IMR-90 (cell line): ENCODE measurements at regions not wholly inside any gene's neighbourhood (a gene's known extent, or its start where the extent isn't known, plus 50 kb on each side); places are given as distances from the start of the nearest gene placed in this dataset.

Experiments
- ATAC-seq: fragments of 200-7000 bp; cut with Tn5 transposase; 2 replicates; pipeline ENCODE4 v1.9.1; 2020; ENCODE audit warnings: low read depth, mild to moderate bottlenecking, moderate library complexity
- BruUV-seq: library from RNA; stranded (reverse); fragments of 400-500 nt; replicated peaks from 2 replicates; lab custom pipeline; 2021; lab: Mats Ljungman, UMichigan
- CTCF ChIA-PET: fragments of 300-600 bp; formaldehyde crosslinking; extraction: SDS; loops from one replicate; lab custom pipeline; 2021; ENCODE audit warnings: antibody characterized with exemption; lab: Yijun Ruan, JAX
- POLR2A ChIA-PET: fragments of 300-600 bp; sonication (Branson Sonifier 250); formaldehyde crosslinking; loops from one replicate; lab custom pipeline; 2022; ENCODE audit warnings: antibody characterized with exemption; ENCODE audit not compliant: unreplicated experiment; lab: Charles Lee
- DNase-seq: peaks from one replicate; pipeline ENCODE4 v3.0.0; 2013
- H2AFZ ChIP-seq: replicated peaks from 2 replicates; pipeline ENCODE3; 2013; ENCODE audit warnings: low read length, mild to moderate bottlenecking; ENCODE audit not compliant: poor library complexity
- H2AK5ac ChIP-seq: 2 replicates; pipeline ENCODE4 v1.6.1; 2013; ENCODE audit warnings: low read depth, low read length, inconsistent platforms
- H2AK9ac ChIP-seq: replicated peaks from 2 replicates; pipeline ENCODE3; 2013; ENCODE audit warnings: mild to moderate bottlenecking, low read depth, low read length, moderate library complexity; ENCODE audit not compliant: poor library complexity
- H2BK120ac ChIP-seq: 2 replicates; pipeline ENCODE4 v1.6.1; 2013; ENCODE audit warnings: low read depth, low read length, inconsistent platforms
- H2BK15ac ChIP-seq: 3 replicates; pipeline ENCODE4 v1.6.1; 2013; ENCODE audit warnings: low read depth, low read length, inconsistent platforms
- H2BK20ac ChIP-seq: 2 replicates; pipeline ENCODE4 v1.6.1; 2013; ENCODE audit warnings: low read depth, mild to moderate bottlenecking, inconsistent platforms, low read length, moderate library complexity
- H2BK5ac ChIP-seq: 2 replicates; pipeline ENCODE4 v1.6.1; 2013; ENCODE audit warnings: mild to moderate bottlenecking, low read depth, low read length, inconsistent platforms; ENCODE audit not compliant: poor library complexity, severe bottlenecking
- H3K14ac ChIP-seq: replicated peaks from 2 replicates; pipeline ENCODE4 v1.6.1; 2013; ENCODE audit warnings: low read depth, low read length, inconsistent platforms
- H3K18ac ChIP-seq: 2 replicates; pipeline ENCODE4 v1.6.1; 2013; ENCODE audit warnings: low read depth, low read length, control low read depth
- H3K23ac ChIP-seq: 2 replicates; pipeline ENCODE4 v1.6.1; 2013; ENCODE audit warnings: low read depth, low read length, inconsistent platforms
- H3K27ac ChIP-seq: 2 replicates; pipeline ENCODE4 v1.5.1; 2013; ENCODE audit warnings: mild to moderate bottlenecking, control low read depth, low read length; ENCODE audit not compliant: insufficient read depth
- H3K27me3 ChIP-seq: 2 replicates; pipeline ENCODE4 v1.6.1; 2013; ENCODE audit warnings: low read length; ENCODE audit not compliant: control insufficient read depth, insufficient read depth
- H3K36me3 ChIP-seq: 2 replicates; pipeline ENCODE4 v1.6.1; 2013; ENCODE audit warnings: low read length, mixed read lengths; ENCODE audit not compliant: control insufficient read depth, insufficient read depth
- H3K4ac ChIP-seq: 2 replicates; pipeline ENCODE4 v1.6.1; 2013; ENCODE audit warnings: low read depth, low read length, inconsistent platforms
- H3K4me1 ChIP-seq: 2 replicates; pipeline ENCODE4 v1.6.1; 2013; ENCODE audit warnings: low read length, mixed read lengths; ENCODE audit not compliant: control insufficient read depth, insufficient read depth
- H3K4me2 ChIP-seq: 2 replicates; pipeline ENCODE4 v1.6.1; 2013; ENCODE audit warnings: low read depth, mild to moderate bottlenecking, control low read depth, low read length, moderate library complexity
- H3K4me3 ChIP-seq: 2 replicates; pipeline ENCODE4 v1.5.1; 2013; ENCODE audit warnings: low read depth, mild to moderate bottlenecking, control low read depth, low read length, moderate library complexity; ENCODE audit not compliant: insufficient read depth
- H3K56ac ChIP-seq: 2 replicates; pipeline ENCODE4 v1.6.1; 2013; ENCODE audit warnings: low read length, inconsistent platforms; ENCODE audit not compliant: insufficient read depth; ENCODE audit errors: extremely low read depth
- H3K79me1 ChIP-seq, 2 experiments: 2 replicates each; pipeline ENCODE4 v1.6.1; 2013; ENCODE audit warnings: low read length in 2 of 2, inconsistent platforms in 1 of 2, low read depth in 1 of 2
- H3K9ac ChIP-seq: 2 replicates; pipeline ENCODE4 v1.6.1; 2013; ENCODE audit warnings: low read depth, low read length, control low read depth
- H3K9me1 ChIP-seq: 2 replicates; pipeline ENCODE4 v1.6.1; 2013; ENCODE audit warnings: low read length, inconsistent platforms; ENCODE audit not compliant: insufficient read depth
- H3K9me3 ChIP-seq: 2 replicates; pipeline ENCODE4 v1.6.1; 2013; ENCODE audit warnings: low read length; ENCODE audit not compliant: control insufficient read depth, insufficient read depth
- H4K20me1 ChIP-seq: 2 replicates; pipeline ENCODE4 v1.6.1; 2013; ENCODE audit warnings: low read length, inconsistent platforms; ENCODE audit not compliant: insufficient read depth
- H4K5ac ChIP-seq: 2 replicates; pipeline ENCODE4 v1.6.1; 2013; ENCODE audit warnings: mild to moderate bottlenecking, low read depth, low read length, control low read depth
- H4K8ac ChIP-seq, 2 experiments: 2 replicates each; pipeline ENCODE4 v1.6.1; 2013; ENCODE audit warnings: low read depth in 2 of 2, low read length in 2 of 2, control low read depth in 1 of 2, inconsistent platforms in 1 of 2
- H4K91ac ChIP-seq: 2 replicates; pipeline ENCODE4 v1.6.1; 2013; ENCODE audit warnings: low read depth, low read length, inconsistent platforms; ENCODE audit not compliant: insufficient read depth
- BHLHE40 ChIP-seq: fragments of 150-350 bp; IDR thresholded peaks from 2 replicates; pipeline ENCODE4 v1.6.1; 2016; ENCODE audit warnings: mild to moderate bottlenecking, low read depth, low read length
- CEBPB ChIP-seq: IDR thresholded peaks from 2 replicates; pipeline ENCODE4 v1.6.1; 2012; ENCODE audit warnings: low read depth, low read length, improper control_type of control experiment
- CHD1 ChIP-seq: IDR thresholded peaks from 2 replicates; pipeline ENCODE4 v1.6.1; 2012; ENCODE audit warnings: low read depth, low read length, improper control_type of control experiment
- CTCF ChIP-seq: conservative IDR thresholded peaks from 2 replicates; pipeline ENCODE4 v1.5.1; 2012; ENCODE audit warnings: mild to moderate bottlenecking, low read depth, low read length, improper control_type of control experiment
- MAFK ChIP-seq: IDR thresholded peaks from 2 replicates; pipeline ENCODE4 v1.6.1; 2012; ENCODE audit warnings: low read depth, low read length, improper control_type of control experiment
- MAZ ChIP-seq: IDR thresholded peaks from 2 replicates; pipeline ENCODE4 v1.6.1; 2012; ENCODE audit warnings: low read depth, mild to moderate bottlenecking, low read length, improper control_type of control experiment, moderate library complexity, borderline replicate concordance
- MXI1 ChIP-seq: IDR thresholded peaks from 2 replicates; pipeline ENCODE4 v1.6.1; 2012; ENCODE audit warnings: low read depth, mild to moderate bottlenecking, low read length, moderate library complexity, borderline replicate concordance
- POLR2A ChIP-seq: IDR thresholded peaks from 2 replicates; pipeline ENCODE4 v1.6.1; 2012; ENCODE audit warnings: mild to moderate bottlenecking, low read depth, low read length
- RAD21 ChIP-seq: IDR thresholded peaks from 2 replicates; pipeline ENCODE4 v1.6.1; 2012; ENCODE audit warnings: low read length, improper control_type of control experiment
- RCOR1 ChIP-seq: IDR thresholded peaks from 2 replicates; pipeline ENCODE4 v1.6.1; 2012; ENCODE audit warnings: mild to moderate bottlenecking, low read length, improper control_type of control experiment; ENCODE audit not compliant: insufficient replicate concordance
- RFX5 ChIP-seq: IDR thresholded peaks from 2 replicates; pipeline ENCODE4 v1.8.0; 2012; ENCODE audit warnings: low read depth, mild to moderate bottlenecking, low read length, moderate library complexity
- SMC3 ChIP-seq: fragments of 150-350 bp; IDR thresholded peaks from 2 replicates; pipeline ENCODE4 v1.6.1; 2016; ENCODE audit warnings: low read depth, mild to moderate bottlenecking, antibody characterized with exemption, low read length, moderate library complexity
- USF2 ChIP-seq: fragments of 150-350 bp; IDR thresholded peaks from 2 replicates; pipeline ENCODE4 v1.6.1; 2017; ENCODE audit warnings: mild to moderate bottlenecking, antibody characterized with exemption, low read length, low read depth
- WGBS, 2 experiments: methylation state at CpG; one replicate each; pipeline versions ENCODE4 v1.1.5 to v1.1.7; 2013; ENCODE audit warnings: missing lambda C conversion rate in 2 of 2; ENCODE audit not compliant: insufficient read length in 1 of 2; ENCODE audit errors: extremely low coverage in 2 of 2; 5-methylcytosine and 5-hydroxymethylcytosine counted together
- dilution Hi-C: fragments of 300-500 bp; cut with HindIII; formaldehyde crosslinking; loops from one replicate; pipeline ENCODE4 v1.14.3; 2018; ENCODE audit warnings: low sequenced_read_pairs; ENCODE audit not compliant: unreplicated experiment
- in situ Hi-C: fragments of 300-500 bp; cut with MboI; formaldehyde crosslinking; loops from 3 replicates; pipeline ENCODE4 v1.14.3; 2019; ENCODE audit warnings: low sequenced_read_pairs, inconsistent platforms, mixed read lengths
- intact Hi-C: fragments of 100-400 bp; cut with micrococcal nuclease; formaldehyde crosslinking; loops from 2 replicates; pipeline ENCODE4 v1.10.0; 2022

GRCh38 chr17:27233776-27234175, 60.1 kb upstream of the WSB1 start:
- Histone ChIP-seq H4K5ac (no peak overlapping the region), H4K20me1 (no peaks in the 10 kb centered on the region), H3K79me1 (no peaks in the 10 kb centered on the region), H3K36me3 (no peaks in the 10 kb centered on the region), H3K4me2 (no peak overlapping the region), H3K27me3 (no peaks in the 10 kb centered on the region; the same call in 1 of the 2 replicates), H3K27ac (no peak overlapping the region), H3K4me1 (no peaks in the 10 kb centered on the region), H2BK5ac (no peak overlapping the region), H2BK20ac (no peak overlapping the region), H3K9me3 (no peaks in the 10 kb centered on the region), H4K91ac (no peak overlapping the region), H2AFZ (no peak overlapping the region), H3K9me1 (no peaks in the 10 kb centered on the region), H2AK9ac (no peak overlapping the region), H3K18ac (no peak overlapping the region), H4K8ac (no peak overlapping the region), H3K14ac (no peak overlapping the region), H2AK5ac (no peak overlapping the region), H3K4me3 (no peak overlapping the region), H2BK120ac (no peak overlapping the region), H2BK15ac (no peak overlapping the region), H3K9ac (no peak overlapping the region), H3K23ac (no peak overlapping the region), H3K4ac (no peak overlapping the region), H3K56ac (no peak overlapping the region)
- 0% methylated on average over 1 of the region's 5 CpGs; no CpG with 5 or more reads in 1 of the 2 experiments for WGBS, 2 experiments
- ChIA-PET POLR2A (no interaction called here), CTCF (interaction anchor here (4.3 kb wide), 1 partner anchor 99 kb away, joined by 44 read pairs; no protein-coding TSS in a partner anchor)
- in situ Hi-C loops = loop anchor here (10.0 to 25.0 kb wide), 3 partner anchors 204 to 529 kb away; partner anchors contain the start of gene LGALS9
- ATAC-seq = no peak
- no peak for DNase-seq
- intact Hi-C loops = no loop called here
- dilution Hi-C loops = loop anchor here (25.0 kb wide), 1 partner anchor 104 kb away; no protein-coding TSS in a partner anchor
- no peak for TF ChIP-seq CEBPB
- TF ChIP-seq RFX5 = no peak
- no peak for TF ChIP-seq CTCF
- TF ChIP-seq SMC3 = no peak
- TF ChIP-seq RAD21 = no peak
- no peak for TF ChIP-seq MXI1
- TF ChIP-seq RCOR1 = no peak
- TF ChIP-seq POLR2A = no peak
- TF ChIP-seq MAFK = no peak
- no peak for TF ChIP-seq MAZ
- no peak for TF ChIP-seq CHD1
- TF ChIP-seq BHLHE40 = no peak
- TF ChIP-seq USF2 = no peak
- no TSS peak for BruUV-seq
